GM18498 (cell line): ENCODE measurements at regions not wholly inside any gene's neighbourhood (a gene's known extent, or its start where the extent isn't known, plus 50 kb on each side); places are given as distances from the start of the nearest gene placed in this dataset.
"Not testable (repeated sequence)": the region's sequence is repeated elsewhere in the genome, so short reads cannot be mapped to it uniquely, and the experiment has no call there.

Experiments used
- ATAC-seq: cut with Tn5 transposase; IDR thresholded peaks from one replicate; pipeline ENCODE4 v1.9.1; 2021; ENCODE audit warnings: mild to moderate bottlenecking, moderate library complexity; ENCODE audit not compliant: unreplicated experiment

- not testable (repeated sequence) for ATAC-seq
These were observed 395.2 kb downstream of the HGF start for GRCh38 chr7:81374641-81375040.

GRCh38 chr7:81370822-81371221 lies 399.0 kb downstream of the HGF start:
- ATAC-seq = no peak

GRCh38 chr7:81367326-81367931 lies 402.4 kb downstream of the HGF start:
- ATAC-seq = no peak

- no peak for ATAC-seq
These were observed 403.3 kb downstream of the HGF start for GRCh38 chr7:81366546-81366945.

- ATAC-seq = no peak
These were observed 408.0 kb downstream of the HGF start for GRCh38 chr7:81361769-81362312.

GRCh38 chr7:81355911-81356310 lies 413.9 kb downstream of the HGF start:
- no peak for ATAC-seq

- ATAC-seq = no peak
These were observed 420.8 kb downstream of the HGF start for GRCh38 chr7:81349044-81349443.

- no peak for ATAC-seq
These were observed 421.1 kb upstream of the SEMA3C start for GRCh38 chr7:81339946-81340345.

GRCh38 chr7:81333536-81333935 lies 414.7 kb upstream of the SEMA3C start:
- no peak for ATAC-seq

GRCh38 chr7:81333004-81333403 lies 414.2 kb upstream of the SEMA3C start:
- no peak for ATAC-seq

GRCh38 chr7:81331061-81332018 lies 412.5 kb upstream of the SEMA3C start:
- no peak for ATAC-seq

GRCh38 chr7:81330108-81330507 lies 411.3 kb upstream of the SEMA3C start:
- no peak for ATAC-seq

GRCh38 chr7:81327468-81328266 lies 408.8 kb upstream of the SEMA3C start:
- ATAC-seq = no peak

GRCh38 chr7:81321949-81322348 lies 403.1 kb upstream of the SEMA3C start:
- no peak for ATAC-seq

- no peak for ATAC-seq
These were observed 398.9 kb upstream of the SEMA3C start for GRCh38 chr7:81317741-81318140.

GRCh38 chr7:81308643-81309322 lies 389.9 kb upstream of the SEMA3C start:
- ATAC-seq = no peak

- no peak for ATAC-seq
These were observed 383.0 kb upstream of the SEMA3C start for GRCh38 chr7:81301815-81302214.

- ATAC-seq = no peak
These were observed 381.9 kb upstream of the SEMA3C start for GRCh38 chr7:81300753-81301152.

GRCh38 chr7:81299711-81300110 lies 380.9 kb upstream of the SEMA3C start:
- no peak for ATAC-seq

- ATAC-seq = no peak
These were observed 380.3 kb upstream of the SEMA3C start for GRCh38 chr7:81298951-81299666.
